ENCODE measurements at regions not wholly inside any gene's neighbourhood (a gene's known extent, or its start where the extent isn't known, plus 50 kb on each side); places are given as distances from the start of the nearest gene placed in this dataset.

GRCh38 chr12:25307818-25308217, 57.1 kb upstream of the KRAS start (continued):
- no peak for TF ChIP-seq RFX5 (IDR thresholded peaks at IDR 0.05; ENCODE audit: low read length)
- TF ChIP-seq GATA2 (CRISPR knock-in tag; IDR thresholded peaks at IDR 0.05) = no peak
- TF ChIP-seq MEF2A (IDR thresholded peaks at IDR 0.05; ENCODE audit: borderline replicate concordance, low read depth) = no peak
- TF ChIP-seq USF1 (IDR thresholded peaks at IDR 0.05; ENCODE audit: borderline replicate concordance, low read depth) = no peak
- no peak for TF ChIP-seq TEAD4 (IDR thresholded peaks at IDR 0.05; ENCODE audit: borderline replicate concordance, insufficient read depth)

- Histone ChIP-seq H4K20me1 (ENCODE audit: insufficient read depth) (no peaks in the 10 kb centered on the region), H2AFZ (ENCODE audit: low read depth) (no peak overlapping the region), H3K27ac (ENCODE audit: low read depth in 2 of 2, low read length in 1 of 2) (no peak overlapping the region), H3F3A (replicated peaks; ENCODE audit: insufficient read depth) (no peaks in the 10 kb centered on the region), H3K36me3 (replicated peaks in 1 of 2; ENCODE audit: control insufficient read depth in 1 of 2, insufficient read depth in 2 of 2, low read length in 1 of 2) (no peaks in the 10 kb centered on the region), H3K4me1 (ENCODE audit: control insufficient read depth in 1 of 2, insufficient read depth in 2 of 2, low read depth in 1 of 2, low read length in 1 of 2) (no peaks in the 10 kb centered on the region), H3K9me3 (no peaks in the 10 kb centered on the region), H3K9ac (no peak overlapping the region), H3K79me2 (ENCODE audit: insufficient read depth) (no peaks in the 10 kb centered on the region), H3K9me2 (no peaks in the 10 kb centered on the region), H3K4me3 (ENCODE audit: low read depth in 2 of 2, low read length in 1 of 2) (no peak overlapping the region), H3K4me2 (no peak overlapping the region), H3K27me3 (ENCODE audit: insufficient read depth) (no peaks in the 10 kb centered on the region)
- CTCF ChIA-PET = no interaction called here
- DNase-seq = no peak
- TF ChIP-seq GABPA (IDR thresholded peaks at IDR 0.05; ENCODE audit: low read depth) (no peak), CTCF (IDR thresholded peaks at IDR 0.05) (no peak), FOSL2 (IDR thresholded peaks at IDR 0.05; ENCODE audit: borderline replicate concordance, low read depth) (no peak), POLR2AphosphoS5 (IDR thresholded peaks at IDR 0.05; ENCODE audit: low read depth, low read length) (no peak), MAX (IDR thresholded peaks at IDR 0.05; ENCODE audit: low read depth) (no peak)
- WGBS (ENCODE audit: low lambda C conversion rate) = 42% methylated on average over 3 of the region's 3 CpGs
- POLR2A ChIA-PET = no interaction called here
Observed at GRCh38 chr12:25301798-25302197, 51.1 kb upstream of the KRAS start.

Small RNA genes lying in the stretch of these regions (small RNA-seq; reads per million reads assigned to genes)
- gene AC092451.1 = 0 reads per million in 7 experiments
- 0 reads per million in 7 experiments for gene RNU4-67P

Data from SK-N-SH (cell line).